GM18951 (cell line): ENCODE measurements at regions not wholly inside any gene's neighbourhood (a gene's known extent, or its start where the extent isn't known, plus 50 kb on each side); places are given as distances from the start of the nearest gene placed in this dataset.

ENCODE experiments used
- POLR2A ChIP-seq: IDR thresholded peaks from 4 replicates; pipeline ENCODE4 v1.6.1; 2011; ENCODE audit warnings: mild to moderate bottlenecking; ENCODE audit not compliant: insufficient read length, insufficient read depth; ENCODE audit errors: extremely low read depth
- in situ Hi-C: fragments of 300-500 bp; cut with MboI; formaldehyde crosslinking; loops from one replicate; pipeline ENCODE4 v1.12.0; 2022; ENCODE audit warnings: low sequenced_read_pairs, mixed read lengths, inconsistent platforms; ENCODE audit not compliant: unreplicated experiment

- no peak for TF ChIP-seq POLR2A
- in situ Hi-C loops: no loop called here
Observed at GRCh38 chr14:25178255-25178654, 128.3 kb upstream of the STXBP6 start.

- in situ Hi-C loops: no loop called here
- TF ChIP-seq POLR2A: no peak
Observed at GRCh38 chr14:25150934-25151790, 101.2 kb upstream of the STXBP6 start.

GRCh38 chr14:25150401-25150800, 100.5 kb upstream of the STXBP6 start:
- TF ChIP-seq POLR2A: no peak
- in situ Hi-C loops: no loop called here

GRCh38 chr14:25140411-25140810, 90.5 kb upstream of the STXBP6 start:
- TF ChIP-seq POLR2A: no peak
- in situ Hi-C loops: loop anchor here (25.0 kb wide), 2 partner anchors 328 to 403 kb away; no protein-coding TSS in a partner anchor

GRCh38 chr14:25136811-25137210, 86.9 kb upstream of the STXBP6 start:
- in situ Hi-C loops: loop anchor here (25.0 kb wide), 2 partner anchors 325 to 400 kb away; no protein-coding TSS in a partner anchor
- TF ChIP-seq POLR2A: no peak

- no peak for TF ChIP-seq POLR2A
- in situ Hi-C loops: loop anchor here (25.0 kb wide), 2 partner anchors 322 to 397 kb away; no protein-coding TSS in a partner anchor
Observed at GRCh38 chr14:25134184-25134583, 84.2 kb upstream of the STXBP6 start.

- TF ChIP-seq POLR2A: no peak
- in situ Hi-C loops: loop anchor here (25.0 kb wide), 2 partner anchors 321 to 396 kb away; no protein-coding TSS in a partner anchor
Observed at GRCh38 chr14:25132732-25133422, 82.9 kb upstream of the STXBP6 start.

- no peak for TF ChIP-seq POLR2A
- in situ Hi-C loops: loop anchor here (25.0 kb wide), 2 partner anchors 320 to 395 kb away; no protein-coding TSS in a partner anchor
Observed at GRCh38 chr14:25132094-25132493, 82.1 kb upstream of the STXBP6 start.

- in situ Hi-C loops: no loop called here
- TF ChIP-seq POLR2A: no peak
Observed at GRCh38 chr14:25122843-25123242, 72.9 kb upstream of the STXBP6 start.

- in situ Hi-C loops: no loop called here
- no peak for TF ChIP-seq POLR2A
Observed at GRCh38 chr14:25122211-25122610, 72.3 kb upstream of the STXBP6 start.

- no peak for TF ChIP-seq POLR2A
- in situ Hi-C loops: no loop called here
Observed at GRCh38 chr14:25121337-25122129, 71.6 kb upstream of the STXBP6 start.

- in situ Hi-C loops: no loop called here
- TF ChIP-seq POLR2A: no peak
Observed at GRCh38 chr14:25120261-25120660, 70.3 kb upstream of the STXBP6 start.

GRCh38 chr14:25118671-25119070, 68.7 kb upstream of the STXBP6 start:
- in situ Hi-C loops: no loop called here
- no peak for TF ChIP-seq POLR2A

GRCh38 chr14:25117342-25117741, 67.4 kb upstream of the STXBP6 start:
- no peak for TF ChIP-seq POLR2A
- in situ Hi-C loops: no loop called here
